ENCODE measurements at regions not wholly inside any gene's neighbourhood (a gene's known extent, or its start where the extent isn't known, plus 50 kb on each side); places are given as distances from the start of the nearest gene placed in this dataset.
"Not testable (repeated sequence)": the region's sequence is repeated elsewhere in the genome, so short reads cannot be mapped to it uniquely, and the experiment has no call there.

GRCh38 chr5:101362067-101362466 is 459.0 kb upstream of the ST8SIA4 start:
- no peak for DNase-seq (ENCODE audit: low read depth)

- DNase-seq (ENCODE audit: low read depth) = no peak
These were observed 443.8 kb upstream of the ST8SIA4 start for GRCh38 chr5:101346906-101347305.

- no peak for DNase-seq (ENCODE audit: low read depth)
These were observed 443.4 kb upstream of the ST8SIA4 start for GRCh38 chr5:101346447-101346846.

GRCh38 chr5:101338226-101338625 is 435.1 kb upstream of the ST8SIA4 start:
- no peak for DNase-seq (ENCODE audit: low read depth)

GRCh38 chr5:101327816-101328215 is 424.7 kb upstream of the ST8SIA4 start:
- no peak for DNase-seq (ENCODE audit: low read depth)

- no peak for DNase-seq (ENCODE audit: low read depth)
These were observed 423.7 kb upstream of the ST8SIA4 start for GRCh38 chr5:101326766-101327165.

- DNase-seq (ENCODE audit: low read depth) = not testable (repeated sequence)
These were observed 413.3 kb upstream of the ST8SIA4 start for GRCh38 chr5:101316401-101316800.

- DNase-seq (ENCODE audit: low read depth) = no peak
These were observed 403.5 kb upstream of the ST8SIA4 start for GRCh38 chr5:101306391-101307137.

- no peak for DNase-seq (ENCODE audit: low read depth)
These were observed 393.4 kb upstream of the ST8SIA4 start for GRCh38 chr5:101296477-101296876.

- no peak for DNase-seq (ENCODE audit: low read depth)
These were observed 389.1 kb upstream of the ST8SIA4 start for GRCh38 chr5:101292199-101292598.

GRCh38 chr5:101290761-101291160 is 387.7 kb upstream of the ST8SIA4 start:
- not testable (repeated sequence) for DNase-seq (ENCODE audit: low read depth)

GRCh38 chr5:101288633-101289032 is 385.6 kb upstream of the ST8SIA4 start:
- no peak for DNase-seq (ENCODE audit: low read depth)

GRCh38 chr5:101284736-101285375 is 381.8 kb upstream of the ST8SIA4 start:
- no peak for DNase-seq (ENCODE audit: low read depth)

GRCh38 chr5:101283938-101284337 is 380.9 kb upstream of the ST8SIA4 start:
- not testable (repeated sequence) for DNase-seq (ENCODE audit: low read depth)

- no peak for DNase-seq (ENCODE audit: low read depth)
These were observed 375.8 kb upstream of the ST8SIA4 start for GRCh38 chr5:101278917-101279316.

- DNase-seq (ENCODE audit: low read depth) = no peak
These were observed 375.1 kb upstream of the ST8SIA4 start for GRCh38 chr5:101278011-101278687.

- no peak for DNase-seq (ENCODE audit: low read depth)
These were observed 368.9 kb upstream of the ST8SIA4 start for GRCh38 chr5:101271945-101272344.

- DNase-seq (ENCODE audit: low read depth) = no peak
These were observed 368.3 kb upstream of the ST8SIA4 start for GRCh38 chr5:101271416-101271815.

GRCh38 chr5:101260857-101261256 is 357.8 kb upstream of the ST8SIA4 start:
- DNase-seq (ENCODE audit: low read depth) = no peak

- no peak for DNase-seq (ENCODE audit: low read depth)
These were observed 350.0 kb upstream of the ST8SIA4 start for GRCh38 chr5:101253096-101253495.

GRCh38 chr5:101244621-101245020 is 341.5 kb upstream of the ST8SIA4 start:
- DNase-seq (ENCODE audit: low read depth) = no peak

- no peak for DNase-seq (ENCODE audit: low read depth)
These were observed 309.9 kb upstream of the ST8SIA4 start for GRCh38 chr5:101212942-101213514.

- DNase-seq (ENCODE audit: low read depth) = no peak
These were observed 303.5 kb upstream of the ST8SIA4 start for GRCh38 chr5:101206534-101206933.

Data from activated T-cell treated with anti-CD3 and anti-CD28 coated beads for 1 hour (primary cell).